SK-N-DZ (cell line): ENCODE measurements at regions not wholly inside any gene's neighbourhood (a gene's known extent, or its start where the extent isn't known, plus 50 kb on each side); places are given as distances from the start of the nearest gene placed in this dataset.
A peak's percentile ranks its signal among the peaks of the same experiment; 100 is the strongest.

Source experiments
- DNase-seq: peaks from one replicate; pipeline ENCODE4 v3.0.0-alpha.2; 2015; ENCODE audit warnings: low spot score

GRCh38 chr7:91519241-91520158 lies 255.3 kb downstream of the FZD1 start:
- no peak for DNase-seq

DNA sequence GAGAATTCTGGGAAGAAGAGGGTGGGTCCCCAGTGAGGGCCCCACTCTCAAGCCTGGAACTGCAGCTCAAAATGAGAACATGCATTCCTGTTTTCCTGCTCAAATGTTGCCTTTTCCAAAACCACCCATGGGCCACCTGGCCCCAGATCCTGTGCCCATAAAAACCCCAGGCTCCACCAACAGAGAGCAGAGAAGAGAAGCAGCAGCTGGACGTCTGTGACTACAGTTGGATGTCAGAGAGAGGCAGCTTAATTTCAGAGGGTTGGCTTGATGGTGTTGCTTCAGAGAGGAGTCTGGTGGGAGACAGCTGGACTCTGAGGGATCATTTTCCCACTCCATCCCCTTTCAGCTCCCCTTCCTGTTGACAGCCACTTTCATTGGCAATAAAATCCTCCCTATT lies 256.4 kb downstream of the FZD1 start:
- no peak for DNase-seq

GRCh38 chr7:91526404-91526803 lies 262.2 kb downstream of the FZD1 start:
- no peak for DNase-seq

- DNase-seq = no peak
These were observed 263.2 kb downstream of the FZD1 start for GRCh38 chr7:91527460-91527859.

DNA sequence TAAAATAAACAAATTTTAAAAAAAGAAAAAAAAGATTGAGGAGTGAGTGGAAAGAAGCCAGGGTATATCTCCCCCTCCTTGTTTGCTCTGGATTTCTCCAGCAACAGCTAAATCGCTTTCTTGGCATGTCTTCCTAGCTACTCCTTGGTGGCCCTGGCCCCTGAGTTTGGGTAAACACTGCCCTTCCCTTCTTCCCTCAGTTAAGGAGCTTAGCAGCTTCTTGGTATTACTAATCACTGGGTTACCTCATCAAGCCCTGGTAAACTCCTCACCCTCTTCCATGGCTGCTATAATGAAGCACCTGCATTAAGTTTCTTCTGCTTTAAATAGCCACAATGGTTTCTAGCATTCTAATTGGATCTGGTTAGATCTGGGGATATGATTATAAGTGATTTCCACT lies 269.8 kb downstream of the FZD1 start:
- no peak for DNase-seq

- DNase-seq = no peak
These were observed 273.3 kb downstream of the FZD1 start for GRCh38 chr7:91537260-91538152.

DNA sequence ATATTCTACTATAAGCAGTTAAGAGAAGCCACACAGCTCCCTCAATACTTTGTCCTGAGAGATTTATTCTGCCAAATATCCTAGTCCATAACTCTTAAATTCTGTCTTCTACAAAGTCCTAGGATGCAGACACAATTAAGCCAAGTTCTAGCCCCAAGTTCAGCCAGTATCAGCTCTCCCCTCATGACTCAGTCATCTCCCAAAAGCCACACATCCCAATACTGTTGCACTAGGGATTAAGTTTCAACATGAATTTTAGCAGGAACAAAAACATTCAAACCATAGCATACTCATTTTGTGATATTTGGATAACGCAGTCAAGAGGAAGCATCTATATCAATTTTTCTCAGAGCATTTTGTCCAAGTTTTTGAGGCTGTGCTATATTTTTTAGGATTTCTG lies 277.4 kb downstream of the FZD1 start:
- no peak for DNase-seq

GRCh38 chr7:91543646-91544045 lies 279.4 kb downstream of the FZD1 start:
- DNase-seq = no peak

DNA sequence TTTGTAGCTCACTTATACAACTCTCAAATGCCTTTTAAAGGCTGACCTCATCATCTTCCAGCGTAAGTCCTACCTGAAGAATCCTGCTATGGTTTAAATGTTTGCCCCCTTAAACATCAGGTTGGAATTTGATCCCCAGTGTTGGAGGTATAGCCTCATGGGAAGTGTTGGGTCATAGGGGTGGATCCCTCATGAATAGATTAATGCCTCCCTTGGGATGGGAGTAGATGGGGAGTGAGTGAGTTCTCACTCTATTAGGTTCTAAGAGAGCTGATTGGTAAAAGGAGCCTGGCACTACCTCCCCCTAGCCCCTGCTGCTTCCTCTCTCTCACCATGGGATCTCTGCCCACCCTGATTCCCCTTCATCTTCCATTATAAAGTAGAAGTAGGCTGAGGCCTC lies 285.6 kb downstream of the FZD1 start:
- no peak for DNase-seq

- no peak for DNase-seq
These were observed 286.7 kb downstream of the FZD1 start for GRCh38 chr7:91550931-91551330.

DNA sequence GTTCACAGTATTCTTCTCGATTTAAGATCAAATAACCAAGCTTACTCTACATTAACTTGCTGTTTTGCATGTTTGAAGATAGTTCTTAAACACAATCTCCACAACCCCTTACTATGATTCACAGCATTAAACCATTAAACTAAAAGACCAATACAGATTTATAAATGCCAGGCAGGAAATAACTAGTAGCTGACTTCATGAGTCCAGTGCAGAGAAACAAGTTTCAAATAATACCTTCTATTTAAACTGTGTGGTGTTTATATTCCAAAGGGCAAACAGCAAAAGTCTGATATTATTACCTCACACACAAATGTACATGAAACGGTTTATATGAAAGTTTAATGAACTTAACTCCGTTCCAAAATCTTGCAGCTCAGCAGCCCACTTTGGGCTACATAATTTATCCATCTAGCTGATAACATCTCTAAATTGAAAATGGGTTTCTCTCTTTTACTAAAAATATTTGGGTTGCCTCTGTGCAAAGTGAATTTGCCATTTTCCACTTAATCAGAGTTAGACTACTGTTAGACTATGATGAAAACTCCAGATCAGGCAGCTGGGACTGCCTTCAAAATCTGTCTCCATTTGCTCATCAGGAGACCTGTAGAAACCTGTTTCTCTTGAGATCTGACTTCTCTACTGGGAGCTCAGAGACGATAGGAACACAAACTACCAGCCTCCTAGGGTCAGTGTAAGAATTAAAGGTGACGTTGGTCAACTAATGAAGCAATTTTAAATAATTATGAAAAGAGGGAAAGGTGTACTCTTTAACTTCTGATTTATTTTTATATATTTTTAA lies 287.3 kb downstream of the FZD1 start:
- no peak for DNase-seq

- peak; percentile 29 for DNase-seq
These were observed 289.2 kb downstream of the FZD1 start for GRCh38 chr7:91553410-91553895.

GRCh38 chr7:91554883-91555282 lies 290.6 kb downstream of the FZD1 start:
- peak; percentile 68 for DNase-seq

DNA sequence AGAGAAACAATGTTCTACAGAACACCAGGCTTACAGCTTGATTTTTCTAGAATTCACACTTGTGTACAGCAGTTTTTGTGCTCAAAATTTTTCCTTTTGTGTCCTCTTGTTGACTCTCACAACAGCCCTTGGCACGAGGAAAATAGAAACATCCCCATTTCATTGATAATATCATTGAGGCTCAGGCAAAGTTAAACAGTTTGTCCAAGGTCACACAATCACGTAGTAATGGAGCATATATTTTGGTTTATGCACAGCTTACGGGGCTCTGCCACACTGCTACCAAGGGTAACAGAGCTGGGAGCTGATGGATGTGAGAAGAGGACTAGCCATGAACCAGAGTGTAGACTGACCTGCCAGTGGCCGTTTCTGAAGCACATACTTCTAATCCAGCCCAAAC lies 292.0 kb downstream of the FZD1 start:
- no peak for DNase-seq

GRCh38 chr7:91556956-91557650 lies 292.9 kb downstream of the FZD1 start:
- no peak for DNase-seq

DNA sequence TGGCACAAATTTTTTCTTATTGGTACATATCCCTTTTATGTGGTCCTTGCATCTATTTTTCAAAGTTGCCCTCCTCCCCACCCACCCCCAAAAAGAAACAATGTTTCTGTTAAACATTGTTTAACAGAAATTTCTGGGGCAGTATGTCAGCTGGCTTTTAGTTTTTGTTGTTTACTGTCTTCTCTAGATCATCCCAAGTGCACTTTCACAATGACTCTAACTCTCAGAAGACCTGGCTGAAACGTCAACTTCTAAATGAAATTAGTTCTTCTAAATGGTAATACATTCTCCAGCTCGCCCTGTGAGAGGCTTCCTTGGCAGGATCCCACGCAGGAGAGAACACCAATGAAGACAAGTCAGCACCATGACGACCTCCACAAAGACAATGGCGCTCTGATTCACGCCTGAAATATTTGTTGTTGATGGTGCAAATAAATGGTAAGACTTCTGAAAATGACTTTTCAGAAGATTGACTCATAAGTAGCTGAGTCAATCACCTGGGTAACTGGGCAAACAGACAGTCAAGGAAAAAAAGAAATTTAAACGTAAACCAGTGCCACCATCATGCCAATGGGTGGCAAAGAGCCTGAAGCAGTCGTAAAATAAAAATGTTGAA lies 293.7 kb downstream of the FZD1 start:
- no peak for DNase-seq

- no peak for DNase-seq
These were observed 295.7 kb downstream of the FZD1 start for GRCh38 chr7:91559947-91560346.

DNA sequence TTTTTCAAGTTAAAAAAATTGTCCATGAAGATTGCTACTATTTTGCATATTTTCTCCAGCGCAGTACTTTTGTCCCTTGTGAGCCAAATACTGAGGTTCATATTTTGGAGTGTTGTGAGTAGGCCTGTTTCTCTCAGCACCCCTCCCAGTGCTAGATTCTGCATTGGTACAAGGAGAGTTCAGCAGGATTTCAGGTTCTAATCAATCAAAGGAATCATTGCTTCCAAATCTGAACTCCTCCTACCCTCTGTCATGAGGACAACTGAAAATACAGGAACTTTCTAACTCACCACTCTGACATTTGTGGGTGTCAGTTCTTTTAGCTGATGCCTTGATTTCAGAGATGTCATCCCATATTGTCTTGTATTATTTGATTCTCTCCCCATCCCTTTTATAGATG lies 299.9 kb downstream of the FZD1 start:
- no peak for DNase-seq

GRCh38 chr7:91564541-91564940 lies 300.3 kb downstream of the FZD1 start:
- no peak for DNase-seq
